ENCODE measurements at regions not wholly inside any gene's neighbourhood (a gene's known extent, or its start where the extent isn't known, plus 50 kb on each side); places are given as distances from the start of the nearest gene placed in this dataset.
A peak's percentile ranks its signal among the peaks of the same experiment; 100 is the strongest.
"Not testable (repeated sequence)": the region's sequence is repeated elsewhere in the genome, so short reads cannot be mapped to it uniquely, and the experiment has no call there.

DNA sequence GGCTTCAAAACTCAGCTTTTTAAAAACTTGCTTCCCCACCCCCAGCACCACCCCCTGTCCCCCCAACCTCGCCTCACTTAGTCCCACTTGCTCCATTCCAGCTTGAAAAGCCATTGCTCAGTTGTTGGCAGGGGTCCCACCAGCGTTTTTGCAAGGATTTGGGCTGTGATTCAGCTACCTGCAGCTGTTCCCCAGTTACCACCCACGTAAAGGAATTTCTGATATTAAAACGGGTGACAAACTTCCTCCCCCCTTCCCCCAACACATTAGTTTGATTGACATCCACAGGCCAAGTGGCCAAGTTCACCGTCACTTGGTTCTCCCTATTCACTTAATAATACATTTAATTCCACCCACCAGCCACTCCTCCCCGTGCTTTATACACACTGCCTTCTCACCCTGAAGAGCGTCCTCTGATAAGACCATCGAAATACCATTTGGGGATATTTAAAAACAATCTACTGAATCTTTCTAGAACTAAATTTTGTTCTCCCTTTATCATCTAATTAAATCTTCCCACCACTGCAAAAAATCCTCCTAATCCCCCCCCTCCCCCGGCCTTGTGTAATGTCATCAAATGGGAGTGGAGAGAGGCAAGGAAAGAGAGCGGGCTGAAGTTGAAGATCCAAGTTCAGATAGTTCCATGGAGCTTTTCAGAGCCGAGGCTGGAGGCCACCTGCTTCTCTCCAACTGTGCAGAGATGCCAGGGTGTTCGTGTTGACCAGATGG lies 55.1 kb downstream of the SOX9 start:
- ATAC-seq, result no peak
- intact Hi-C loops (cut with DNase I, micrococcal nuclease), result no loop called here
- no peak for DNase-seq

DNA sequence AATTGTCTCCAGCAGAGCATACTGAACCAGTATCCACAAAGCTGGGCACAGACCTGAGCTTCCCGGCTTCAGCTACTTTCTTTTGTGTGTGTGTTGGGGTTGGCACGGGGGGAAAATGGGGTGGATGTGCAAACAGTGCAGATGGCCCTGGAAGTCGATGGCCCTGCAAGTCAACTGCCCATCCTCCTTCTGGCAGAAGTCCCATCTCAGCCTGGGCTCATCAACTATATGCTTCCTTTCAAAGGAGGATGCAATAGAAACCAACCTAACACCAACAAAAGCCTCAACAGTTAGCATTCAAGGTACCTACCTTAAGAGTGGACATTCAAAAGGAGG lies 55.7 kb downstream of the SOX9 start:
- intact Hi-C loops (cut with DNase I, micrococcal nuclease), result no loop called here
- peak; percentile 48 to 55 for DNase-seq
- peak; percentile 57 for ATAC-seq

DNA sequence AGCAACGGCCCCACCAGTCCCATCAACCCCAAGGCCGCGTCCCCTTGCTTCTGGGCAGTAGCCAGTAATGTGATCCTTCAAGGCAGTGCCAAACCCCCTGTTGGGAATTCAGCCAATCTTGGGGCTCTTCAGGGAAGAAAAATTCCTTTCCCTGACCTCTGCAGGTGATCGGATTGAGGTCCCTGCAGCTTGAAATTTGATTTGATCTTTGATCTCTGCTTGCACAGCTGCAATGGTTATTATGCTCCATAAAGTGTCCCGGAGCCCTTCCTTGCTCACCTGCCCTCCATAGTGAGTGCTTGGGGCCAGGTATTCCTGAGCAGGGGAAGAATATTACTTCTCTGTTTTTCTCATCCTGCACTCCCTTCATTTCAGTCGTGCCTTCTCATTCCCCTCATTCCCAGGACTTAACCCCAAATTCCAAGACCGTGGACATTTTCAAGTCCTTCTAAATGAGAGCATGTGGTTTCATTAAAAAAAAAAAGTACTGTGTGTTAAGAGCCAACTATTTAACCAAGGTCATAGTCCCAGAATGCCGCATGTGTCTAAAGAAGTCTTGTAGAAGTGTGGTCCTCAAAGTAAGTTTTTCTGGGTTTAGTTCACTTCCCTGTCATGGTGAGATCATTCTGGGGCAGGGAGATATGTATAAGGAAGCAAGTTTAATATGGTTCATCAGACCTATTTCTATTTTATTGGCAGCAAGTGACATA lies 56.3 kb downstream of the SOX9 start:
- intact Hi-C loops (cut with DNase I, micrococcal nuclease), result no loop called here
- ATAC-seq (peak; percentile 92), DNase-seq (peak; percentile 37 to 51)

DNA sequence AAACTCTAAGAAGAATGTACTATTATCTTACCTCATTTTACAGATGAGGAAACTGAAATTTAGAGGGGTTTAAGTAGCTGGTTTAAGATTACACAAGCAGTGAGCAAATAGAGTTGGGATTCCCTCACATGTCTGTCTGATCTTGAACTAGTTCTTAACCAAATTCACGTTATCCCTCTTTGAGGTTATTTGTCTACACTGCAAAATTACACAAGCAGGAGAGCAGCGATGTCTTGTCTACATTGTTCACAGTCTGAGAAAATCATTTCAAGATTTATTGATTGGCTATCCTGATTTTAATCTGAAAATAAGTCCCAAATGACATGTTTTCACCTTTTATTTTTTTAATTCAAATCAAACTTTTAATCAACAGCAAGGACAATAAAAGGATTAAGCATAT lies 56.9 kb downstream of the SOX9 start:
- no peak for ATAC-seq
- DNase-seq, result no peak
- intact Hi-C loops (cut with DNase I, micrococcal nuclease), result no loop called here

DNA sequence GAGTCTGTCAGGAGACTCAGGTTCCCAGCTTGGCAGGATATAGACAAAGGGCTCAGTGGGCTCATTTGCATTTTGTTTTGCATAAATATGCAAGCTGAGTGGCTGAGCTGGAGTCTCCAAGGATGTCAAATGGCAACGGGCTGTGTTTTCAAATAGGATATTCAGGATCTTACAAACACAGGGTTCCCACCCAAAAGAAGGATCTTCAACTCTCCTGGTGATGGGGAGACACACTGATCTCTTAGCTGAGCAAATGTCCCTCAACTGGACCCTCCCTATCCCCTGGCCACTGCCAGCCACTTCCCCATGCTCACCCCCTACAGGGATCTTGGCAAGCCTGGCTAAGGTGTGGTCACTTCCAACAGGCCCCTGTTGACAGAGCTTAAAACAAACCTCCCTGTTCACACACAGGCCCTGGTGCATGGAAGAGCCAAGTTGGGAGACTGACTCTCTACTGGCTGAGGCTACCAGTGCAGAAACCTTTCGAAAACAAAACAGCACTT lies 61.6 kb downstream of the SOX9 start:
- ATAC-seq (peak; percentile 83), DNase-seq (peak; percentile 33 to 36)
- intact Hi-C loops (cut with DNase I, micrococcal nuclease), result no loop called here

DNA sequence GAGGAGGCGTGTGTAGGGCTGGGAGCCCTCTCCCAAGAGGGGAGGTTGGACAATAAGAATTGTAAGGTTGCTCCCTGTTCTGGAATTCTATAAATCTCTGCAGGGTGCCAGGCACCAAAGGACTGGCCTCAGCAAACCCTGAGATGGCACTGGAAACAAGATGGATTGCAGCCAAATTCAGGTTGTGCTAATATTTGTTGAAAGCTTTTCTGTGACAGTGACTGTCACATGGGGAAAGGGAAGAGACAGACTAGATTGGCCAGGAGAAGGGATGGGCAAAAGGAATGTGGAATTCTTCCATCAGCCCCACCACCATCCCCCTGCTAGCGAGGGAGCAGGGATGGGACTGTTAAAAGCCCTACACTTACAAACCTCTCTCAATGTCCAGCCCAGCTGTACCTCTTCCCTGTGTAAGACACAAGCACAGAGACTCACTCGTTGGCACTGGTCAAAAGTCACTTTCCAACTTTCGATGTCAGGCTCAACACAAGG lies 62.4 kb downstream of the SOX9 start:
- intact Hi-C loops (cut with DNase I, micrococcal nuclease), result no loop called here
- no peak for ATAC-seq
- DNase-seq, result no peak

DNA sequence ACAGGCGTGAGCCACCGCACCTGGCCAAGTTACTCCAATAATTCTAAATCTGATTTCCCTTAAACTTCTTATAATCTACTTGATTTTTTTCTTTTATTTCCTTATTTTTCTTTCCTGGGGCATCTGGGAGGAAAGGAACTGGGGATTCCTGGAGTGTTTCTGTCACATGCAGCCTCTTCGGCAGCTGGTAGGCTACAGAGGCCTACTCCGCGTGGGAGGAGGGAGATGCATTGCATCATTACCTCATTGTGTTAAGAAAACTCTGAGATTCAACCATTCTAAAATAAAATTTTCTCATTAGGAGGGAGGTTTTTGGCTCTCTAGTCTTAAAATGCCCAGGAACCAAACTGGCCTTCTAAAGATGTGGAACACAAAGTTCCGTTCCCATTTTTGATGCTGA lies 64.0 kb downstream of the SOX9 start:
- intact Hi-C loops (cut with DNase I, micrococcal nuclease), result no loop called here
- DNase-seq, result no peak
- ATAC-seq, result no peak

DNA sequence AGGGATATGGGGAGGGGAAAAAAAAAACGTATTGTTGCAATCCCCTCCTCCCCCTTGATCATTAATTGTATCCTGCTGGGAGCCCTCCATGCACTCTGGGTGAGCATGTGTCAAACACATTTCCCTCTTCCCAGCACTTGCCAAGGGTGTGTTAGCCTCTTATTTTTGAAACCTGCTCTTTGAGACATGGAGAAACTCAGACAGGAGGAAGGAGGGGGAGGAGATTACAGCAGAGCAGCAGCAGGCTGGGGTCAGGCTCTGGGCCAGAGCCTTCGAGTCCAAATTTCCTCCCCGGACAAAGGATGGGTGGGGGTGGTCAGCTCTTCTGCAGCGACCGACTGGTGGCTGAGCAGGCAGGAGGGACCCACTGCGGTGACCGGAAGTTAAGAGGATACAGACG lies 64.7 kb downstream of the SOX9 start:
- intact Hi-C loops (cut with DNase I, micrococcal nuclease), result no loop called here
- DNase-seq (no peak), ATAC-seq (no peak)

DNA sequence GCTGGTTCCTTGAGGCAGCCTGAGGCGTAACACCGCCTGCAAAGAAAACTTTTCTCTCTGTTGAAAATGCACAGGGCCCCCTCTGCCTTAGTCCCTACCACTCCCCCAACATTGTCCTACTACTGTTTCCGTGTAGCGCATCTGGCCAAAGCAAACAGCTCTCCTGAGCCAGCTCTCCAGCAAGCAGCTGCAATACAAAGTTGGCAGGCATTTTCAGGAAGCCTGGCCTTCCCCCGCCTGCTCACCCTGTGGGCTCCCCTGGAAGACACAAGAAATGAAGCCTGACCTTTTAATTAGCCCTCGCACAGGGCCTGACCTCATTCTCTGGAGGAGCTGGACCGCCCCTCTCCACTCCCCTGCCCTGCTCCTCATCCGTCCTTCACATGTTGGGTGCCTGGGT lies 66.7 kb downstream of the SOX9 start:
- ATAC-seq, result peak; percentile 93
- peak; percentile 47 to 56 for DNase-seq
- intact Hi-C loops (cut with DNase I, micrococcal nuclease), result no loop called here

DNA sequence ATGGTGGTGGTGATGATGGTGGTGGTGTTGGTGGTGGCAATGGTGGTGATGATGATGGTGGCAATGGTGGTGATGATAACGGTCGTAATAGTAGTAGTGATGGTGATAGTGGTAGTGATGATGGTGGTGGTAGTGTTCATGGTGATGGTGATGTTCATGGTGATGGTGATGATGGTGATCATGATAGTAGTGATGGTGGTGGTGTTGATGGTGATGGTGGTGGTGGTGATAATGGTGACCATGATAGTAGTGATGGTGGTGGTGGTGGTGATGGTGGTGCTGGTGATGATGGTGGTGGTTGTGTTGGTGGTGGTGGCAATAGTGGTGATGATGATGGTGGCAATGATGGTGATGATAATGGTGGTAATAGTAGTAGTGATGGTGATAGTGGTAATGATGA lies 68.0 kb downstream of the SOX9 start:
- DNase-seq (no peak), ATAC-seq (no peak)
- intact Hi-C loops (cut with DNase I, micrococcal nuclease), result no loop called here

DNA sequence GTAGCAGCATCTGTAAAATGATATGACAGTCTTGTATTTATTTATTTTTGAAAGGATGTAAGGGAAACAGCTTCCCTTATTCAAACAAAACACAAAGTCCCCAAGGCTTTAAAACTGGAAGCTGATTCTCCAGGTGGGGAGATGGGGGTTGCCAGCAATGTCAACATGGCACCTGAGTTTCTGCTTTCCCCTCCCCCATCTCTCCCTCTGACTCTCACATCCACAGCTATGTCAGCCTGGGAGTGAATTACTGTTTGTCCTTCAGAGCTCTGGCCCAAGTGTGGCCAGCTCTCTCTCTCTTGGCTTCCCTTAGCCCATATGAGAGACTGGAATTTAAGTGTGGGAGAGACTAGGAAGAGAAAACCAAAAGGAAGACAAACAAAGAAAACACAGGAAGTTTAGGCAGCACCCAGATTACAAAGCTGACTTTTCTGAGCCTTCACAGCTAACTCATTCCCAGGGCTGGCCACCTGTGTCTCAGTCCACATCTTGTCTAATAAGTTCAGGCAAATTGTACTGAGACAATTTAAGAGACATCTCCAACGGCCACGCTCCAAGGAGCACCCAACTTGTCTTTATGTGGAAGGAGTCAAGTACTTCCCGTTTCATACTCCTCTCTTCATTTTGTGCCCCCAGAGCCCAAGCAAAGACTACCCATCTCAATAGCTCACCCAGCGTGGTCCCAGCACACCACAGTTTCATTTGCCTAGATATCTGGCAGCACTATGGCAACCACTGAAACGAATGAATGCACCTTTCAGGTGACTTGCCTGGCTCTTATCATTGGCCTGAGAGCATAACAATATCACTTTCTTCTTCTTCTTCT lies 69.2 kb downstream of the SOX9 start:
- ATAC-seq, result no peak
- no peak for DNase-seq
- intact Hi-C loops (cut with DNase I, micrococcal nuclease), result no loop called here

DNA sequence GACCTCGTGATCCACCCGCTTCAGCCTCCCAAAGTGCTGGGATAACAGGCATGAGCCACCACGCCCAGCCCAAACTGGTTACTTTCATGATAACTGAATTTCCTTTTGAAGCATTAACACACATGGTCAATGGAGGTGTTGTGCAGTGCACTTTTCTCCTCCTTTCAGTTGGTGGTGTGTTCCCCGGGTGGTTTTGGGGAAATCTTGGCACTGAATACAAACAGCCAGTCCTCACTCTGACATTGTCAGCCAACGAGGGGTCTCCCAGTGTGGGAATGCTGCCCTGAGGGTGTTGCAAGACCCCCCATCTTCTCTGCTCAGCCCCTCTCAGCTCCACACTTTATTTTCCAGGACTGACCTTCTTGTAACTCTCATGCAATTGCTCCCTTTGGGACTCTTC lies 70.5 kb downstream of the SOX9 start:
- ATAC-seq (no peak), DNase-seq (no peak)
- intact Hi-C loops (cut with DNase I, micrococcal nuclease), result no loop called here

DNA sequence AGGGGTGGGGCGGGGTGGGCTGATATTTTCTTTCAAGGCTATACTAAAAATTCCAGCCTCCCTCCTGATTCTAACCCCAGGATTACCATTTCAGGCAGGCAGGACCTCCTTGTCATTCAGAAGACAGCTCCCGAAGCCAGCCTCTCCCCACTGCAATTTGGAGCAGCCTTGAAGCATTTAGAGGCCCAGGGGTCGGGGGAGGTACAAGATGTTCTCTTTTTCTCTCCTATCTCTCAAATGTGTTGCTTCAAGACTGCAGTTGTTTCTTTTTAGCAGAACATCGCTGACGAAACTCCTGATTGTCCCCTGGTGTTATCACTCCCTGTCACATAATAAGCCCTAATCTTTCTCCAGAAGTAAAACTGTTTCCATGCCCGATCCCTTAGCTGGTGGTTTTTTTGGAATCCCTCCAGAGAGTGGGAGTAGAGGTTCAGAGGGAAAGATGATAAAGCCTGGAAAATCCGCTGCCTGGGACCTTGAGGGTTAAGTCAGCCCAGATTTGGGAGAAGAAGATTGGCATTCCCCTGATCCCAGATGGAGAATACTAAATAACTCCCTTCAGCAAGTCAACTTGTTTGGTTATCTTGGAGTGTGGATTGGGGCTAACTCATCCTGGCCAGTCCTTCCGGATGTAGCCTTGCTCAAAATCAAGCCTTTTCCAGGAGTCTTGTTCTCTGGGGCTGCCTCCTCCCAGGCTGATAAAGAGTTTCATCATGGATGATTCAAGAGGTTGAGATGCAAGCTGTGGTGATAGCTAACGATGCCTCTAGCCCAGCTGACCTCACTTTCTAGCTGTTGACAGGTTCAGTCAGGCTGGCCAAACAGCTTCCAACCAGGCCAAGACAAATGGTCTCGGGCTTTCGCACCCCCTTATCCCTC lies 71.3 kb downstream of the SOX9 start:
- ATAC-seq, result no peak
- DNase-seq, result no peak
- intact Hi-C loops (cut with DNase I, micrococcal nuclease), result no loop called here

DNA sequence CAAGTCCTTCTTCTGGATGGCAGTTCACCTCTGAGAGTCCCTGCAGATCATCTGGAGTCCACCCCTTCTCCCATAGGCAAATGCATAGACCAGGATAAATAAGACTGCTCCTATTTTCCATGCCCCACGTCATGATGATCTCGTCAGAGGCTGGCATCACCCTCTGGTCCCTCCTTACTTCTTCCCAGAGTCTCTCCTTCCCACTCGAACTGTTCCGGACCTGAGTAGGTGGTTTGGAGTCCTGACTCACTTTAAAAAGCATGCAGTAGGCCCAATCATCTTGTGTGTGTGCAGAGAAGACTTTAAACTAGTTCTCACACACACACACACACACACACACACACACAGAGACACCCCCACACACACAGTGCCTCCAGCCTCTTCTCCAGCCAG lies 72.0 kb downstream of the SOX9 start:
- ATAC-seq (no peak), DNase-seq (no peak)
- intact Hi-C loops (cut with DNase I, micrococcal nuclease), result no loop called here

DNA sequence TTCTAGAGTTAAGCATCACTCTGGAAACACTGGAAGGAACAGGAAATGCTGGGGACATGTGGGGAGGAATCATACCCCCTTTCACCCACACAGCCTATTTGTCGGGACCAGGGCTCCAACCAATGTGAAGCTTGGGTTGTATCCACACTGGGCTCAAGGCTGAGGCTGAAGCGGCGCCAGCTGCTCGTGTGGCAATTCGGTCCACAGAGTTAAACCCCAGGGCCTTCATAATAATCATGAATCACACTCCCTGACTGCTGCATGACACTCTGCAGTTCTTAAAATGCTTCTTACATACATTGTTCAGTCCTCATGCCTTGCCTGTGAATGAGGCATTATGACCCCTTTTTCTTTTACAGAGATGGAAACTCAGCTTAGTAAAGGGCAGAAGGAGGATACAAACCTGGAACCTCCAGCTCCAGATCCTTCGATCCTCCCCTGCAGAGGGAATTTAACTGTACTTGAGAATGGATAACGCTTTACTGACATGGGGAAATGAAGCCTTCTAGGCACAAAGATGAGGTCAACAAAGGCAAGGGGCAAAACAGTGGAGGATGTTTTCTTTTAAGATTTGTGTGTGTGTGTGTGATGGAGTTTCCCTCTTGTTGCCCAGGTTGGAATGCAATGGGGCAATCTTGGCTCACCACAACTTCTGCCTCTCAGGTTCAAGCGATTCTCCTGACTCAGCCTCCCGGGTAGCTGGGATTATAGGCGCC lies 72.7 kb downstream of the SOX9 start:
- DNase-seq (no peak), ATAC-seq (no peak)
- intact Hi-C loops (cut with DNase I, micrococcal nuclease), result no loop called here

DNA sequence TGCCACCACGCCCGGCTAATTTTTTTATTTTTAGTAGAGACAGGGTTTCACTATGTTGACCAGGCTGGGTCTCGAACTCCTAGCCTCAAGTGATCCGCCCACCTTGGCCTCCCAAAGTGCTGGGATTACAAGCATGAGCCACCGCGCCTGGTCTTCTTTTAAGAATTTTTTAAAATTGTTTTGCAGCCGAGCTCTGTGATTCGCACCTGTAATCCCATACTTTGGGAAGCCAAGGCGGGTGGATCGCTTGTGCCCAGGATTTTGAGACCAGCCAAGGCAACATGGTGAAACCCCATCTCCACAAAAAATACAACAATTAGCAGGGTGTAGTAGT lies 73.3 kb downstream of the SOX9 start:
- DNase-seq; intact Hi-C loops (cut with DNase I, micrococcal nuclease); ATAC-seq: not testable (repeated sequence)

DNA sequence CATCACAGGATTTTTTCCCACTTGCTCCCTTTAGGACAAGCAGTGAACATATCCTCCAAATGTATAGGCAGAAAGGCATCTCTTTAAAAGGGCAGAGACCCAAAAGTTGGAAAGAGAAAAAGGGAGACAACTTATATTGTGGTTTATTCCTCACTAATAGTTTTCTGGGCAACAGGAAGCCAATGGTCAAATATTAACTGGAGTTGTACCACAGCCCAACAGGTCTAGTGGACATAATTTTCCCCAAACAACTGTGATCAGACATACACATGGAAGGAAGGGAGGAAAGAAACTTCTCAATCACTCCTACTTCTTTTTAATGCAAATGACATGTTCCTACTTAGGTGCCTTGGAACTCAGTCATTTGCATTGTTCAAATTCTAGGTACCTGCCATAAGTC lies 78.4 kb downstream of the SOX9 start:
- DNase-seq (no peak), ATAC-seq (no peak)
- intact Hi-C loops (cut with DNase I, micrococcal nuclease), result no loop called here

DNA sequence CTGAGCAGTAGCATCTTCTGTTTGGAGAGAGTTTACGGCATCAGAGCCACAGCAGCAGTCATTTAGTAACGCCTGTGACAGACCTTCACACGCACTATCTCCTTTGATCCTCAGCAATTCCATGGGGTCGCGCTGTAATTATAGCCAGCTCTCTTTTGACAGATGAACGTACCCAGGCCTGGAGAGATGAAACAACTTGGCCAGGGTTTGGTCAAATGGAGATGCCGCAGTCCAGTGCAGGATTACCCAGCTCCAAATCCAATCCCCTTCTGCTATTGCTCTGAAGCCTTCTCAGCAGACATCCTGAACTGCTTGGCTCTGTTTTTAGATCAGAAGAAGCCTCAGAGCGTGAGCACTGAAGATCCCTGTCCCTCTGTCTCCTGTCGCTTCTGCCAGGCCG lies 83.9 kb downstream of the SOX9 start:
- intact Hi-C loops (cut with DNase I, micrococcal nuclease), result no loop called here
- DNase-seq (no peak), ATAC-seq (no peak)

Data from left colon (tissue), 2 donors.